Activated CD4-positive, alpha-beta T cell treated with anti-CD3 and anti-CD28 coated beads, Interleukin-2, amount 50 U/mL, for 1 hour (primary cell): ENCODE measurements at regions not wholly inside any gene's neighbourhood (a gene's known extent, or its start where the extent isn't known, plus 50 kb on each side); places are given as distances from the start of the nearest gene placed in this dataset.

Source experiments
- DNase-seq: peaks from one replicate; pipeline ENCODE4 v3.0.0-alpha.2; 2020

- no peak for DNase-seq
Measured at GRCh38 chr4:124018383-124019317, 622.1 kb downstream of the SPRY1 start.

- no peak for DNase-seq
Measured at GRCh38 chr4:124019749-124020549, 623.4 kb downstream of the SPRY1 start.

DNA sequence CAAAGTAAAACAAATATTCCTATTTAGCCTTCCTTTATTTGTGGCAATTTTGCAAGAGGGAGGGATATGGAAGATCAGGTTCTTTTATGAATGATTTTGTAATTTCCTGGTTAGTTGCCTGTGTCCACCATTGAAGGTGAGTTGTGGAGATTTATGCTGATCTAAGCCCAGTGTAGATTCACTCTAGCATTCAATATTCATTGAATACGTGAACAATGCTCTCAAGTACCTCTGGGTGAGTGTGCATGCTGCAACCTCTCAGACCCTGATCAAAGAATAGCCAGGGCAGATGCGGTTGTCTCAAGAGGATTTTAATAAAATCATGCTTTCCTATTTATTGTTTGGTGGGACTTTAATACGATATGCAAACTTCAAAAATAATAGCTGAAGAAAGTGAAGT lies 628.4 kb downstream of the SPRY1 start:
- no peak for DNase-seq

GRCh38 chr4:124025428-124025827 lies 628.8 kb downstream of the SPRY1 start:
- DNase-seq = no peak

GRCh38 chr4:124028182-124028581 lies 631.6 kb downstream of the SPRY1 start:
- no peak for DNase-seq

DNA sequence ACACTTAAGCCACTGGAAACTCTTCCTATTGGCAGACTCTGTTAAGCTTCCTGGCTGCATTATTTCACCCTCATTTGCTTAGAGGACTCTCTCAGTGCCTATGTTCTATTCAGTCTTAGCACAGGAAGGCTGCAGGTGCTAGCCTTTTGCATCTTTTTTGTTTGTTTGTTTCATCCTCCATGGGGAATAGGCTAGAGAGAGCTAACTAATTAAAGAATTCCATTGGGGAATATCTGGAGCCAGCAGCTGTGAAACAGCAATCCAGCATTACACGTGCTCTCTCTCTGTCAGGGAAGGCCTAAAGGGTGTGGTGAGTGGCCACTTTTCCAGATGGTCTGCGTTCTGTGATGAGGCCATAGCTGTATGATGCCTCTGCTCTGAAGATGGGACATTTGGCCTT lies 633.6 kb downstream of the SPRY1 start:
- DNase-seq = no peak

DNA sequence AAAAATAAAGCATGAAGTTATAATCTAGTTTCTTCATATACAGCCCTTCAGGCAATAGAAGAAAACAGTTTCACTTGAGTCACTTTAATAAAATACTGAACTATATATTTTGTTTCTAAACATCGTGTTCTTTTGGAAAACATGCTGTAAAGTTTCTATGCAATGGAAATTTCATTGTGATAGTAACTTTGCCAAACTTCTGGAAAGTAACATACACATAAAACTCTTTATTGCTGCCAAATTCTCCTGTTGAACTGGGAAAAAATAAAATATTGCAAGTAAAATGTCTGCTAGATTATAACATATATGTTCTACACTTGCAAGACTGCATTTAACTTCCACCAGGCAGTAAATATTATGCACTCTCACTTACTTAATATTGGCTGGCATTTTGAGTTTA lies 635.4 kb downstream of the SPRY1 start:
- DNase-seq = no peak

- DNase-seq = no peak
Measured at GRCh38 chr4:124035364-124036041, 638.9 kb downstream of the SPRY1 start.

DNA sequence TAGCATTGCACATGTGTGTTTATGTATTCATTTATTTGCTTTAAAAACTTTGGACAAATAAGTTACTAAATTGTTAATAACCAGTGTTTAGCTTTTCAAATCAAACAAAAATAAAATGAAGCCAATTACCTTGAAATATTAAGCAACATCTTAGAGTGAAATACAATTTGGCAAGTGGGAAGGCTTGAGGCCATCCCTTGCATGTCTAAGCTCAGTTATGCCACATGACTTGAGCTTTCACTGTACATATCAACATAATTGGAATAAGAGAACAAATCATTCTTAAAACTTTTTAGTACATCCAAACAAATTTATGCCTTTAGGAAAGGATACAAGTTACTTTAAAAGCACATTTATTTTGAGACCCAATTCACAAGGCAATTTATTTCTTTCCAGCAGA lies 640.6 kb downstream of the SPRY1 start:
- no peak for DNase-seq

DNA sequence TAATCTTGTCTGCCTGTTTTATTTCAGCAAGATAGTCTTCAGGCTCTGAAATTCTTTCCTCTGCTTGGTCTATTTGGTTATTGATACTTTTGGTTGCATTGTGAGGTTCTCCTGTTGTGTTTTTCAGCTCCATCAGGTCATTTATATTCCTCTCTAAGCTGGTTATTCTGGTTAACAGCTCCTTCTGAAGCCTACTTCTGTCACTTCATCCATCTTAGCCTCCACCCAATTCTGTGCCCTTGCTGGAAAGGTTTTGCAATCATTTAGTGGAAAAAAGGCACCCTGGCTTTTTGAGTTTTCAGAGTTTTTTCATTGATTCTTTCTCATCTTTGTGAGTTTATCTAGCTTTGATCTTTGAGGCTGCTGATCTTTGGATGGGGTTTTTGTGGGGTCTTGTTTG lies 647.7 kb downstream of the SPRY1 start:
- no peak for DNase-seq

GRCh38 chr4:124044867-124045266 lies 648.3 kb downstream of the SPRY1 start:
- DNase-seq = no peak

DNA sequence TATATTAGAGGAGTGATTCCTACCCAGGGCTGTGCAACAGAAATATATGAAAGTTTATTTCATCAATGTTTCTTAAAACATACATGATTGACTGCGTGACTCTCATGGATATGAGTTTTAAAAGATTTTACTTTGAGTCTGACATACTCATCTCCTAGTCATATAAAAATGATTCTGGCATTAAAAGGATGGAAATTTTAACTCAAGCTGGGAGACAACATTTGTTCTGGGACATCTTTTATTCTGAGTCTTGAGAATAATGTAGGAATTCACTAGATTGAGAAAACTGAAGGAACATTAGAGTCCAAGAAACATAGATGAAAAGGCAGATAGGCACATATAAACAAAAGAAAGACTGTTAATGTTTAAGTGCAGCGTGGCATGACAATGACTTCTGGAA lies 649.6 kb downstream of the SPRY1 start:
- no peak for DNase-seq

- no peak for DNase-seq
Measured at GRCh38 chr4:124053872-124054538, 657.4 kb downstream of the SPRY1 start.

- DNase-seq = no peak
Measured at GRCh38 chr4:124055336-124055735, 657.2 kb downstream of the ANKRD50 start.

DNA sequence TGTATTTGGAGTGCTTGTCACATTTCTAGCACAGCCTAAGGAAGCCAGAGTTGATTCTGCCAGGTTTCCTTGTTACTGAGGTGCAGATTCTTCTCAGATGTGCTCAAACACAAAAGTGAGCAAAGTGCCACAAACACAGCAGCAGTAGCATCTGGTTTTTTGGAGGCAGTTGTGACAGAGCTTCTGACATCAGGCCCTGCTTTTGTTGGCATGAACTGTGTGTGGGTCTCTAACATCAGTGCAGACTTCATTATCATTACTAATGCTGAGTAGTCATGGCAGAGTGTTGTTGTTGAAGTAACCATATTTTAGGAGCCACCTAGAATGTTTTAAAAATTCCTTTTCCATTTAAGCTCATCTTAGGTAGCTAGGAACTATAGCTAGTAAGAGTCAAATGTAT lies 656.6 kb downstream of the ANKRD50 start:
- no peak for DNase-seq

- no peak for DNase-seq
Measured at GRCh38 chr4:124060261-124060918, 652.1 kb downstream of the ANKRD50 start.

DNA sequence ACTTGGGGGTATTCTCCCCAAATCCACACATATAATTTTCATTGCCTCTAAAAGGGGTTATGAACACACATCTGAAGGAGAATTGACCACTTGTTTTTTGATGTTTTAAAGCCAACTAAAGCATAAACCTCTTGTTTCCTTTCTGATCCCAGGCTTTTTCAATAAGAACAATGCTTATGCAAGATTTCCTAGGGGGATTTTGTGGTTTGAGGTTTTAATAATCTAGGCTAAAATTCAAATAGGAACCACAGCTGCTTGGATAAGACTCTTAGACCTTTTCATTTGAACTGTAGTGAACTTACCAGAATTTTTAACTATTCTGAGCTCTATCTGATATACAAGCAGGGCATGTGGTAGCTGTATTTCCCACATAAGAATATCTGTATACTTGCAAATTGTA lies 651.1 kb downstream of the ANKRD50 start:
- no peak for DNase-seq

- no peak for DNase-seq
Measured at GRCh38 chr4:124065422-124065821, 647.1 kb downstream of the ANKRD50 start.

- no peak for DNase-seq
Measured at GRCh38 chr4:124065936-124066335, 646.6 kb downstream of the ANKRD50 start.

- no peak for DNase-seq
Measured at GRCh38 chr4:124066595-124066994, 645.9 kb downstream of the ANKRD50 start.

- no peak for DNase-seq
Measured at GRCh38 chr4:124067046-124067445, 645.5 kb downstream of the ANKRD50 start.
